ENCODE measurements at regions not wholly inside any gene's neighbourhood (a gene's known extent, or its start where the extent isn't known, plus 50 kb on each side); places are given as distances from the start of the nearest gene placed in this dataset.
"Not testable (repeated sequence)": the region's sequence is repeated elsewhere in the genome, so short reads cannot be mapped to it uniquely, and the experiment has no call there.

GRCh38 chr12:108424816-108425215 is 85.7 kb upstream of the CMKLR1 start:
- no peak overlapping the region for H3K27ac Mint-ChIP-seq (ENCODE audit: unreplicated experiment)
- no peak overlapping the region for H3K4me3 Mint-ChIP-seq (ENCODE audit: unreplicated experiment)
- H3K9me3 Mint-ChIP-seq (ENCODE audit: low read depth): no peaks in the 10 kb centered on the region
- no peaks in the 10 kb centered on the region for H3K36me3 Mint-ChIP-seq (ENCODE audit: low read depth)
- peaks cover 8% of the 10 kb centered on the region for H3K27me3 Mint-ChIP-seq (ENCODE audit: low read depth)
- DNase-seq (ENCODE audit: low spot score): no peak
- TF ChIP-seq CTCF (IDR thresholded peaks at IDR 0.05): no peak
- peaks cover 5% of the 10 kb centered on the region for H3K4me1 Mint-ChIP-seq (ENCODE audit: low read depth)

GRCh38 chr12:108424026-108424425 is 84.9 kb upstream of the CMKLR1 start:
- no peak for TF ChIP-seq CTCF (IDR thresholded peaks at IDR 0.05)
- Mint-ChIP-seq H3K9me3 (ENCODE audit: low read depth) (no peaks in the 10 kb centered on the region), H3K27ac (ENCODE audit: unreplicated experiment) (no peak overlapping the region), H3K36me3 (ENCODE audit: low read depth) (no peaks in the 10 kb centered on the region), H3K4me1 (ENCODE audit: low read depth) (peaks cover 8% of the 10 kb centered on the region), H3K27me3 (ENCODE audit: low read depth) (peaks cover 8% of the 10 kb centered on the region), H3K4me3 (ENCODE audit: unreplicated experiment) (no peak overlapping the region)
- no peak for DNase-seq (ENCODE audit: low spot score)

GRCh38 chr12:108423486-108423885 is 84.4 kb upstream of the CMKLR1 start:
- Mint-ChIP-seq H3K4me3 (ENCODE audit: unreplicated experiment) (no peak overlapping the region), H3K9me3 (ENCODE audit: low read depth) (no peaks in the 10 kb centered on the region), H3K4me1 (ENCODE audit: low read depth) (peaks cover 8% of the 10 kb centered on the region), H3K36me3 (ENCODE audit: low read depth) (no peaks in the 10 kb centered on the region), H3K27me3 (ENCODE audit: low read depth) (peaks cover 8% of the 10 kb centered on the region), H3K27ac (ENCODE audit: unreplicated experiment) (no peak overlapping the region)
- no peak for TF ChIP-seq CTCF (IDR thresholded peaks at IDR 0.05)
- no peak for DNase-seq (ENCODE audit: low spot score)

GRCh38 chr12:108421082-108421481 is 82.0 kb upstream of the CMKLR1 start:
- not testable (repeated sequence) for H3K9me3 Mint-ChIP-seq (ENCODE audit: low read depth); DNase-seq (ENCODE audit: low spot score); H3K4me3 Mint-ChIP-seq (ENCODE audit: unreplicated experiment); H3K4me1 Mint-ChIP-seq (ENCODE audit: low read depth); H3K27me3 Mint-ChIP-seq (ENCODE audit: low read depth); H3K27ac Mint-ChIP-seq (ENCODE audit: unreplicated experiment); H3K36me3 Mint-ChIP-seq (ENCODE audit: low read depth)

- H3K27me3 Mint-ChIP-seq (ENCODE audit: low read depth); H3K36me3 Mint-ChIP-seq (ENCODE audit: low read depth); H3K4me3 Mint-ChIP-seq (ENCODE audit: unreplicated experiment); DNase-seq (ENCODE audit: low spot score); H3K27ac Mint-ChIP-seq (ENCODE audit: unreplicated experiment); H3K4me1 Mint-ChIP-seq (ENCODE audit: low read depth); H3K9me3 Mint-ChIP-seq (ENCODE audit: low read depth): not testable (repeated sequence)
Measured at GRCh38 chr12:108420421-108420820, 81.3 kb upstream of the CMKLR1 start.

GRCh38 chr12:108419949-108420348 is 80.8 kb upstream of the CMKLR1 start:
- H3K36me3 Mint-ChIP-seq (ENCODE audit: low read depth): no peaks in the 10 kb centered on the region
- DNase-seq (ENCODE audit: low spot score): no peak
- no peaks in the 10 kb centered on the region for H3K27me3 Mint-ChIP-seq (ENCODE audit: low read depth)
- TF ChIP-seq CTCF (IDR thresholded peaks at IDR 0.05): no peak
- no peak overlapping the region for H3K27ac Mint-ChIP-seq (ENCODE audit: unreplicated experiment)
- H3K4me1 Mint-ChIP-seq (ENCODE audit: low read depth): peaks cover 8% of the 10 kb centered on the region
- H3K9me3 Mint-ChIP-seq (ENCODE audit: low read depth): no peaks in the 10 kb centered on the region
- no peak overlapping the region for H3K4me3 Mint-ChIP-seq (ENCODE audit: unreplicated experiment)

Measured in chondrocyte (in vitro differentiated cells).